Endodermal cell (in vitro differentiated cells): ENCODE measurements at regions not wholly inside any gene's neighbourhood (a gene's known extent, or its start where the extent isn't known, plus 50 kb on each side); places are given as distances from the start of the nearest gene placed in this dataset.

Experiments
- DNase-seq: peaks from one replicate; pipeline ENCODE4 v3.0.0-alpha.2; 2017
- H3K27ac ChIP-seq: 2 replicates; pipeline ENCODE4 v1.5.1; 2013; ENCODE audit warnings: mild to moderate bottlenecking, low read depth, low read length, moderate library complexity
- H3K27me3 ChIP-seq: 2 replicates; pipeline ENCODE4 v1.6.1; 2013; ENCODE audit warnings: mild to moderate bottlenecking, low read length, moderate library complexity; ENCODE audit not compliant: insufficient read depth, control insufficient read depth, poor library complexity, severe bottlenecking
- H3K36me3 ChIP-seq: 2 replicates; pipeline ENCODE4 v1.7.0; 2013; ENCODE audit warnings: mild to moderate bottlenecking, low read length, moderate library complexity; ENCODE audit not compliant: control insufficient read depth, insufficient read depth
- H3K4me1 ChIP-seq: one replicate; pipeline ENCODE4 v1.7.0; 2013; ENCODE audit warnings: low read length; ENCODE audit not compliant: control insufficient read depth, insufficient read depth
- H3K4me3 ChIP-seq: 2 replicates; pipeline ENCODE4 v1.5.1; 2013; ENCODE audit warnings: mild to moderate bottlenecking, low read length, moderate library complexity
- H3K9ac ChIP-seq: 2 replicates; pipeline ENCODE4 v1.6.1; 2013; ENCODE audit warnings: mild to moderate bottlenecking, low read length, moderate library complexity; ENCODE audit not compliant: poor library complexity, severe bottlenecking; ENCODE audit errors: extremely low read depth
- H3K9me3 ChIP-seq: 2 replicates; pipeline ENCODE4 v1.6.1; 2013; ENCODE audit warnings: mild to moderate bottlenecking, low read length, moderate library complexity; ENCODE audit not compliant: control insufficient read depth
- H3K27ac Mint-ChIP-seq: 2 replicates; pipeline ENCODE4 v1.8.0; 2020; ENCODE audit warnings: mixed read lengths
- H3K27me3 Mint-ChIP-seq: 2 replicates; pipeline ENCODE4 v1.8.0; 2021; ENCODE audit warnings: mild to moderate bottlenecking, mixed read lengths; ENCODE audit not compliant: insufficient read depth
- H3K36me3 Mint-ChIP-seq: 2 replicates; pipeline ENCODE4 v1.8.0; 2020; ENCODE audit warnings: low read depth, mixed read lengths
- H3K4me1 Mint-ChIP-seq: 2 replicates; pipeline ENCODE4 v1.8.0; 2020; ENCODE audit warnings: mixed read lengths
- H3K4me3 Mint-ChIP-seq: 2 replicates; pipeline ENCODE4 v1.8.0; 2020; ENCODE audit warnings: mild to moderate bottlenecking, moderate library complexity, mixed read lengths
- H3K9me3 Mint-ChIP-seq: 2 replicates; pipeline ENCODE4 v1.8.0; 2020; ENCODE audit warnings: mild to moderate bottlenecking, mixed read lengths
- CTCF ChIP-seq: fragments of 200-600 bp; sonication (generic); conservative IDR thresholded peaks from 2 replicates; pipeline ENCODE4 v1.5.0; 2021; ENCODE audit warnings: antibody characterized with exemption, mild to moderate bottlenecking
- WGBS, 2 experiments: methylation state at CpG; one replicate each; pipeline versions ENCODE4 v1.1.5 to v1.1.7; 2013; ENCODE audit warnings: missing lambda C conversion rate in 2 of 2, mixed read lengths in 1 of 2; ENCODE audit not compliant: insufficient coverage in 1 of 2, insufficient read length in 1 of 2; 5-methylcytosine and 5-hydroxymethylcytosine counted together

- no peaks in the 10 kb centered on the region for H3K36me3 ChIP-seq
- Mint-ChIP-seq H3K27ac (no peak overlapping the region), H3K9me3 (no peaks in the 10 kb centered on the region), H3K36me3 (no peaks in the 10 kb centered on the region), H3K4me3 (no peak overlapping the region), H3K27me3 (no peaks in the 10 kb centered on the region), H3K4me1 (no peaks in the 10 kb centered on the region)
- no peaks in the 10 kb centered on the region for H3K4me1 ChIP-seq
- H3K4me3 ChIP-seq = no peak overlapping the region
- no peak overlapping the region for H3K27ac ChIP-seq
- peaks cover 16% of the 10 kb centered on the region for H3K9me3 ChIP-seq
- no peak for TF ChIP-seq CTCF
- DNase-seq = no peak
- no peak overlapping the region for H3K9ac ChIP-seq
- no peaks in the 10 kb centered on the region for H3K27me3 ChIP-seq
Measured at GRCh38 chr4:19494961-19495360, 756.7 kb upstream of the SLIT2 start.

- H3K4me3 ChIP-seq = no peak overlapping the region
- no peaks in the 10 kb centered on the region for H3K36me3 Mint-ChIP-seq
- no peak overlapping the region for H3K9ac ChIP-seq
- H3K27me3 ChIP-seq = no peaks in the 10 kb centered on the region
- H3K27ac Mint-ChIP-seq = no peak overlapping the region
- H3K9me3 Mint-ChIP-seq = no peaks in the 10 kb centered on the region
- H3K4me3 Mint-ChIP-seq = no peak overlapping the region
- H3K4me1 ChIP-seq = no peaks in the 10 kb centered on the region
- no peak for TF ChIP-seq CTCF
- no peaks in the 10 kb centered on the region for H3K36me3 ChIP-seq
- no peak overlapping the region for H3K27ac ChIP-seq
- peaks cover 8% of the 10 kb centered on the region for H3K9me3 ChIP-seq
- 94 to 100% methylated on average over 1 to 2 of the region's 2 CpGs for WGBS, 2 experiments
- DNase-seq = no peak
- H3K4me1 Mint-ChIP-seq = no peaks in the 10 kb centered on the region
- no peaks in the 10 kb centered on the region for H3K27me3 Mint-ChIP-seq
Measured at GRCh38 chr4:19492606-19493005, 759.1 kb upstream of the SLIT2 start.

GRCh38 chr4:19486400-19486799 is 765.3 kb upstream of the SLIT2 start:
- Mint-ChIP-seq H3K9me3 (no peaks in the 10 kb centered on the region), H3K27me3 (no peaks in the 10 kb centered on the region), H3K4me3 (no peak overlapping the region), H3K4me1 (no peaks in the 10 kb centered on the region), H3K27ac (no peak overlapping the region), H3K36me3 (no peaks in the 10 kb centered on the region)
- Histone ChIP-seq H3K36me3 (no peaks in the 10 kb centered on the region), H3K9ac (no peak overlapping the region), H3K4me1 (no peaks in the 10 kb centered on the region), H3K9me3 (no peaks in the 10 kb centered on the region), H3K27ac (no peak overlapping the region), H3K4me3 (no peak overlapping the region), H3K27me3 (no peaks in the 10 kb centered on the region)
- 20 to 46% methylated on average over 1 of the region's 3 CpGs for whole genome bisulfite sequencing, 2 experiments
- peak; percentile 32 for TF ChIP-seq CTCF
- DNase-seq = no peak
